ENCODE measurements at regions not wholly inside any gene's neighbourhood (a gene's known extent, or its start where the extent isn't known, plus 50 kb on each side); places are given as distances from the start of the nearest gene placed in this dataset.

GRCh38 chr12:34343345-34343744 lies 321.0 kb downstream of the ALG10 start:
- no peak for FAIRE-seq
- no peak for DNase-seq (ENCODE audit: insufficient read length, low spot score)
- TF ChIP-seq CTCF (IDR thresholded peaks at IDR 0.05; ENCODE audit: insufficient read depth, missing control alignments): no peak

- FAIRE-seq: no peak
- no peak for TF ChIP-seq CTCF (IDR thresholded peaks at IDR 0.05; ENCODE audit: insufficient read depth, missing control alignments)
Observed at GRCh38 chr12:34343766-34344165, 321.5 kb downstream of the ALG10 start.

GRCh38 chr12:34344851-34345522 lies 322.7 kb downstream of the ALG10 start:
- no peak for TF ChIP-seq CTCF (IDR thresholded peaks at IDR 0.05; ENCODE audit: insufficient read depth, missing control alignments)

More at GRCh38 chr12:34343766-34344165, 321.5 kb downstream of the ALG10 start:
- DNase-seq (ENCODE audit: insufficient read length, low spot score): no peak

GRCh38 chr12:34345801-34346200 lies 323.5 kb downstream of the ALG10 start:
- no peak for FAIRE-seq
- no peak for DNase-seq (ENCODE audit: insufficient read length, low spot score)
- no peak for TF ChIP-seq CTCF (IDR thresholded peaks at IDR 0.05; ENCODE audit: insufficient read depth, missing control alignments)

More at GRCh38 chr12:34344851-34345522, 322.7 kb downstream of the ALG10 start:
- DNase-seq (ENCODE audit: insufficient read length, low spot score) (no peak), FAIRE-seq (no peak)

- no peak for TF ChIP-seq CTCF (IDR thresholded peaks at IDR 0.05; ENCODE audit: insufficient read depth, missing control alignments)
- DNase-seq (ENCODE audit: insufficient read length, low spot score): peak; percentile 26
- FAIRE-seq: no peak
Observed at GRCh38 chr12:34346372-34347034, 324.2 kb downstream of the ALG10 start.

GRCh38 chr12:34347367-34347766 lies 325.1 kb downstream of the ALG10 start:
- DNase-seq (ENCODE audit: insufficient read length, low spot score): peak; percentile 35
- FAIRE-seq: no peak
- no peak for TF ChIP-seq CTCF (IDR thresholded peaks at IDR 0.05; ENCODE audit: insufficient read depth, missing control alignments)

GRCh38 chr12:34348064-34348463 lies 325.8 kb downstream of the ALG10 start:
- no peak for TF ChIP-seq CTCF (IDR thresholded peaks at IDR 0.05; ENCODE audit: insufficient read depth, missing control alignments)
- FAIRE-seq: no peak
- no peak for DNase-seq (ENCODE audit: insufficient read length, low spot score)
